ENCODE measurements at regions not wholly inside any gene's neighbourhood (a gene's known extent, or its start where the extent isn't known, plus 50 kb on each side); places are given as distances from the start of the nearest gene placed in this dataset.

GRCh38 chr21:15247613-15248012, 182.8 kb upstream of the NRIP1 start:
- TF ChIP-seq CTCF (CRISPR knock-in tag; IDR thresholded peaks at IDR 0.05) (no peak), DRAP1 (CRISPR knock-in tag; IDR thresholded peaks at IDR 0.05) (no peak), GABPB1 (CRISPR knock-in tag; IDR thresholded peaks at IDR 0.05) (no peak), ATF2 (CRISPR knock-in tag; IDR thresholded peaks at IDR 0.05) (no peak), DPF2 (CRISPR knock-in tag; IDR thresholded peaks at IDR 0.05; ENCODE audit: borderline replicate concordance, low read depth) (no peak), ZNF3 (CRISPR knock-in tag; IDR thresholded peaks at IDR 0.05) (no peak), BCL3 (CRISPR knock-in tag; IDR thresholded peaks at IDR 0.05) (no peak), REL (CRISPR knock-in tag; conservative IDR thresholded peaks at IDR 0.05) (no peak), MED1 (CRISPR knock-in tag; IDR thresholded peaks at IDR 0.05) (no peak), BCL6 (CRISPR knock-in tag; IDR thresholded peaks at IDR 0.05) (no peak)
